A549 (cell line): ENCODE measurements at regions not wholly inside any gene's neighbourhood (a gene's known extent, or its start where the extent isn't known, plus 50 kb on each side); places are given as distances from the start of the nearest gene placed in this dataset.
"Not testable (repeated sequence)": the region's sequence is repeated elsewhere in the genome, so short reads cannot be mapped to it uniquely, and the experiment has no call there.

Source experiments
- ATAC-seq, 2 experiments: fragments of 200-7000 bp in 1 of 2; fragments of >200 bp in 1 of 2; cut with Nextera tagmentation in 1 of 2; cut with Tn5 transposase in 1 of 2; 3 replicates each; pipeline versions ENCODE4 v1.8.0 to v1.9.1; 2018 to 2020; ENCODE audit warnings: mild to moderate bottlenecking in 1 of 2, moderate library complexity in 1 of 2
- CTCF ChIA-PET: fragments of 300-600 bp; sonication (Branson Sonifier 250); formaldehyde crosslinking; extraction: SDS; loops from one replicate; lab custom pipeline; 2021; ENCODE audit warnings: antibody characterized with exemption, inconsistent platforms; lab: Yijun Ruan, JAX
- POLR2A ChIA-PET: fragments of 350-600 bp; formaldehyde crosslinking; extraction: SDS; loops from one replicate; lab custom pipeline; 2021; ENCODE audit warnings: antibody characterized with exemption, inconsistent platforms; lab: Yijun Ruan, JAX
- DNase-seq, 2 experiments: peaks; one replicate each; pipeline versions ENCODE4 v3.0.0 to v3.0.0-alpha.2; 2011 to 2016; ENCODE audit warnings: low read depth in 1 of 2, low spot score in 1 of 2
- FAIRE-seq: peaks from 2 replicates; lab custom pipeline; 2011; peaks lifted over from hg19 to GRCh38; lab: Jason Lieb, UNC
- H3K27ac ChIP-seq, 2 experiments: fragments of >200 bp; sonication (Bioruptor Twin); formaldehyde crosslinking; 3 replicates each; pipeline ENCODE4 v1.5.1; 2016 to 2017
- H3K4me1 ChIP-seq: fragments of >200 bp; sonication (Bioruptor Twin); formaldehyde crosslinking; 3 replicates; pipeline ENCODE4 v1.6.1; 2016
- H3K4me2 ChIP-seq: fragments of >200 bp; sonication (Bioruptor Twin); formaldehyde crosslinking; 3 replicates; pipeline ENCODE4 v1.6.1; 2016
- H3K4me3 ChIP-seq: fragments of >200 bp; sonication (Bioruptor Twin); formaldehyde crosslinking; 3 replicates; pipeline ENCODE4 v1.5.1; 2016
- H3K9me3 ChIP-seq: fragments of >200 bp; sonication (Bioruptor Twin); formaldehyde crosslinking; 3 replicates; pipeline ENCODE4 v1.6.1; 2016
- BCL3 ChIP-seq: fragments of >200 bp; sonication (Bioruptor Twin); formaldehyde crosslinking; IDR thresholded peaks from 3 replicates; pipeline ENCODE4 v1.6.1; 2016
- BHLHE40 ChIP-seq: IDR thresholded peaks from 2 replicates; pipeline ENCODE4 v1.6.1; 2012; ENCODE audit warnings: low read depth, low read length, inconsistent platforms
- CHD2 ChIP-seq: fragments of 150-350 bp; IDR thresholded peaks from 2 replicates; pipeline ENCODE4 v1.6.1; 2014; ENCODE audit warnings: low read length; ENCODE audit not compliant: partially characterized antibody
- EHF ChIP-seq: fragments of 250-450 bp; sonication (Bioruptor Pico); IDR thresholded peaks from 2 replicates; pipeline ENCODE4 v1.5.0; 2020; ENCODE audit warnings: mild to moderate bottlenecking
- EHMT2 ChIP-seq: fragments of 200-600 bp; sonication (generic); IDR thresholded peaks from 2 replicates; pipeline ENCODE4 v1.6.1; 2016; ENCODE audit warnings: antibody characterized with exemption, low read depth, mild to moderate bottlenecking, moderate library complexity
- FOSB ChIP-seq: fragments of 250-450 bp; sonication (Bioruptor Pico); IDR thresholded peaks from 2 replicates; pipeline ENCODE4 v1.5.0; 2020; ENCODE audit warnings: mild to moderate bottlenecking, moderate library complexity
- GATA3 ChIP-seq: IDR thresholded peaks from 2 replicates; pipeline ENCODE4 v1.6.1; 2012; ENCODE audit warnings: borderline replicate concordance
- HOXA7 ChIP-seq: fragments of 250-450 bp; sonication (Bioruptor Pico); IDR thresholded peaks from 2 replicates; pipeline ENCODE4 v1.5.0; 2020; ENCODE audit warnings: mild to moderate bottlenecking, moderate library complexity
- HOXB13 ChIP-seq: fragments of 250-450 bp; sonication (Bioruptor Pico); IDR thresholded peaks from 2 replicates; pipeline ENCODE4 v1.5.0; 2020; ENCODE audit warnings: low read depth, mild to moderate bottlenecking, moderate library complexity
- KDM5A ChIP-seq: fragments of 200-600 bp; sonication (generic); IDR thresholded peaks from 2 replicates; pipeline ENCODE4 v1.6.1; 2016; ENCODE audit warnings: antibody characterized with exemption, mild to moderate bottlenecking
- MAX ChIP-seq: IDR thresholded peaks from 2 replicates; pipeline ENCODE4 v1.6.1; 2012
- NPAS2 ChIP-seq: fragments of 250-450 bp; sonication (Bioruptor Pico); IDR thresholded peaks from 2 replicates; pipeline ENCODE4 v1.8.0; 2022; ENCODE audit warnings: mild to moderate bottlenecking, moderate library complexity, borderline replicate concordance
- PHF8 ChIP-seq: fragments of 200-600 bp; sonication (generic); IDR thresholded peaks from 2 replicates; pipeline ENCODE4 v1.6.1; 2016; ENCODE audit warnings: low read depth, mild to moderate bottlenecking, antibody characterized with exemption, moderate library complexity, borderline replicate concordance
- POLR2A ChIP-seq: IDR thresholded peaks from 2 replicates; pipeline ENCODE4 v1.6.1; 2012; ENCODE audit warnings: mild to moderate bottlenecking, low read length
- RCOR1 ChIP-seq: fragments of 150-350 bp; IDR thresholded peaks from 2 replicates; pipeline ENCODE4 v1.6.1; 2014; ENCODE audit warnings: antibody characterized with exemption, low read length, low read depth
- RFX5 ChIP-seq: fragments of 450-650 bp; IDR thresholded peaks from 2 replicates; pipeline ENCODE4 v1.7.1; 2014; ENCODE audit warnings: antibody characterized with exemption, mild to moderate bottlenecking, moderate library complexity
- RNF2 ChIP-seq: fragments of 200-600 bp; sonication (generic); IDR thresholded peaks from 2 replicates; pipeline ENCODE4 v1.6.1; 2016; ENCODE audit warnings: low read depth, mild to moderate bottlenecking, antibody characterized with exemption, moderate library complexity, borderline replicate concordance
- SMC3 ChIP-seq: fragments of >200 bp; sonication (Bioruptor Twin); formaldehyde crosslinking; IDR thresholded peaks from 3 replicates; pipeline ENCODE4 v1.6.1; 2018; ENCODE audit warnings: inconsistent platforms
- TP53 ChIP-seq: fragments of 250-450 bp; sonication (Bioruptor Pico); IDR thresholded peaks from 2 replicates; pipeline ENCODE4 v1.5.0; 2021; ENCODE audit warnings: mild to moderate bottlenecking, moderate library complexity
- USF2 ChIP-seq: fragments of 450-650 bp; IDR thresholded peaks from 2 replicates; pipeline ENCODE4 v1.6.1; 2014; ENCODE audit warnings: antibody characterized with exemption
- ZC3H11A ChIP-seq: fragments of 450-650 bp; IDR thresholded peaks from 2 replicates; pipeline ENCODE4 v1.6.1; 2014; ENCODE audit warnings: antibody characterized with exemption, mild to moderate bottlenecking
- ZFP36 ChIP-seq: fragments of 450-650 bp; IDR thresholded peaks from 2 replicates; pipeline ENCODE4 v1.6.1; 2014; ENCODE audit warnings: borderline replicate concordance; ENCODE audit not compliant: partially characterized antibody
- ZNF302 ChIP-seq: fragments of 250-450 bp; sonication (Bioruptor Pico); IDR thresholded peaks from 2 replicates; pipeline ENCODE4 v1.9.0; 2021; ENCODE audit warnings: inconsistent platforms, mild to moderate bottlenecking, moderate library complexity
- ZSCAN20 ChIP-seq: fragments of 250-450 bp; sonication (Bioruptor Pico); IDR thresholded peaks from 2 replicates; pipeline ENCODE4 v1.8.0; 2022; ENCODE audit warnings: mild to moderate bottlenecking, moderate library complexity
- WGBS: methylation state at CpG from one replicate; pipeline ENCODE4 v1.1.6; 2017; ENCODE audit errors: missing lambda C conversion rate; 5-methylcytosine and 5-hydroxymethylcytosine counted together
- TF ChIP-seq, protein P1 (sequence below): fragments of >200 bp; sonication (Bioruptor Twin); formaldehyde crosslinking; IDR thresholded peaks from 2 replicates; pipeline ENCODE4 v1.6.1; 2016
- TF ChIP-seq, protein P2 (sequence below): IDR thresholded peaks from 2 replicates; pipeline ENCODE4 v1.6.1; 2012; ENCODE audit warnings: low read depth, borderline replicate concordance
- TF ChIP-seq, protein P3 (sequence below): fragments of 150-350 bp; IDR thresholded peaks from 2 replicates; pipeline ENCODE4 v1.6.1; 2014; ENCODE audit warnings: low read depth, mild to moderate bottlenecking, low read length

DNA sequence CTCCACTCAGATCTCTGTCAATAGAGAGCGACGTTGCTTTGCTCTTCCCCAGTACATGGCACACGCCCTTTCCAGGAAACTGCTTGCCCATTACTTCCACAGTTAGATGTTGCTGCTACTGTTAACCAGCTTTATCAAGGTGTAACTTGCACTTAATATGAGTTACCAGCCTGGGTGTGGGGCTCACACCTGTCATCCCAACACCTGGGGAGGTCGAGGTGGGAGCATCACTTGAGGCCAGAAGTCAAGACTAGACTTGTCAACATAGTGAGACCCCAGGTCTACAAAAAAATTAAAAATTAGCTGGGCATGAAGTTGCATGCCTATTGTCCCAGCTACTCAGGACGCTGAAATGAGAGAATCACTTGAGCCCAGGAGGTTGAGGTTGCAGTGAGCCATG, 177.1 kb upstream of the B3GAT1 start (continued):
- TF ChIP-seq HOXB13 (CRISPR knock-in tag) = no peak
- no peak for TF ChIP-seq ZNF302
- no peak for TF ChIP-seq BCL3
- TF ChIP-seq, all 56 proteins: peak for 0

DNA sequence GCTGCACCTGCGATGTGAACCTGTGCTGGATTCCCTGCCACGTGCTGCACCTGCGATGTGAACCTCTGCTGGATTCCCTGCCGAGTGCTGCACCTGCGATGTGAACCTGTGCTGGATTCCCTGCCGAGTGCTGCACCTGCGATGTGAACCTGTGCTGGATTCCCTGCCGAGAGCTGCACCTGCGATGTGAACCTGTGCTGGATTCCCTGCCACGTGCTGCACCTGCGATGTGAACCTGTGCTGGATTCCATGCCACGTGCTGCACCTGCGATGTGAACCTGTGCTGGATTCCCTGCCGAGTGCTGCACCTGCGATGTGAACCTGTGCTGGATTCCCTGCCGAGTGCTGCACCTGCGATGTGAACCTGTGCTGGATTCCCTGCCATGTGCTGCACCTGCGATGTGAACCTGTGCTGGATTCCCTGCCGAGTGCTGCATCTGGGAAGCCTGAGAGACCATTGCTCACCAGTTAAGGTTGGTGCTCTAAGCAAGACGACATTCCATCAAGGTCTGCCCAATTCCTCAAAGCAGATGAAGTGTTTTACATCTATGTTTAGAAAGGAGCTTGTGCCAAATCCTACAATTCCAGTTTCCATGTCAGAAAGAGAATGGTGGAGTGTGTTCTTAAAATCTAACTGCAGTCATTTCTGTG, 176.5 kb upstream of the B3GAT1 start:
- DNase-seq, H3K4me2 ChIP-seq, ATAC-seq, CTCF ChIA-PET, FAIRE-seq, H3K4me1 ChIP-seq, H3K9me3 ChIP-seq, H3K27ac ChIP-seq, POLR2A ChIA-PET, H3K4me3 ChIP-seq: not testable (repeated sequence)
- WGBS = 4% methylated on average over 2 of the region's 20 CpGs

- no peak overlapping the region for H3K4me2 ChIP-seq
- ChIA-PET POLR2A (no interaction called here), CTCF (no interaction called here)
- FAIRE-seq (no peak), ATAC-seq (no peak)
- 14% methylated on average over 4 of the region's 6 CpGs for WGBS
- TF ChIP-seq RNF2 (no peak), FOSB (CRISPR knock-in tag) (no peak), PHF8 (no peak), HOXA7 (CRISPR knock-in tag) (no peak), RCOR1 (no peak), TP53 (CRISPR knock-in tag) (no peak), POLR2A (no peak)
- TF ChIP-seq, protein P1, sequence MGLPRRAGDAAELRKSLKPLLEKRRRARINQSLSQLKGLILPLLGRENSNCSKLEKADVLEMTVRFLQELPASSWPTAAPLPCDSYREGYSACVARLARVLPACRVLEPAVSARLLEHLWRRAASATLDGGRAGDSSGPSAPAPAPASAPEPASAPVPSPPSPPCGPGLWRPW = no peak
- TF ChIP-seq, protein P2, sequence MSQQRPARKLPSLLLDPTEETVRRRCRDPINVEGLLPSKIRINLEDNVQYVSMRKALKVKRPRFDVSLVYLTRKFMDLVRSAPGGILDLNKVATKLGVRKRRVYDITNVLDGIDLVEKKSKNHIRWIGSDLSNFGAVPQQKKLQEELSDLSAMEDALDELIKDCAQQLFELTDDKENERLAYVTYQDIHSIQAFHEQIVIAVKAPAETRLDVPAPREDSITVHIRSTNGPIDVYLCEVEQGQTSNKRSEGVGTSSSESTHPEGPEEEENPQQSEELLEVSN = no peak
- TF ChIP-seq, protein P3, sequence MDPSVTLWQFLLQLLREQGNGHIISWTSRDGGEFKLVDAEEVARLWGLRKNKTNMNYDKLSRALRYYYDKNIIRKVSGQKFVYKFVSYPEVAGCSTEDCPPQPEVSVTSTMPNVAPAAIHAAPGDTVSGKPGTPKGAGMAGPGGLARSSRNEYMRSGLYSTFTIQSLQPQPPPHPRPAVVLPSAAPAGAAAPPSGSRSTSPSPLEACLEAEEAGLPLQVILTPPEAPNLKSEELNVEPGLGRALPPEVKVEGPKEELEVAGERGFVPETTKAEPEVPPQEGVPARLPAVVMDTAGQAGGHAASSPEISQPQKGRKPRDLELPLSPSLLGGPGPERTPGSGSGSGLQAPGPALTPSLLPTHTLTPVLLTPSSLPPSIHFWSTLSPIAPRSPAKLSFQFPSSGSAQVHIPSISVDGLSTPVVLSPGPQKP = no peak
- TF ChIP-seq, all 56 proteins: peak for 0
- DNase-seq = no peak
- H3K4me1 ChIP-seq = no peaks in the 10 kb centered on the region
- no peak overlapping the region for H3K27ac ChIP-seq
- no peaks in the 10 kb centered on the region for H3K9me3 ChIP-seq
- no peak overlapping the region for H3K4me3 ChIP-seq
Measured at GRCh38 chr11:134587345-134587744, 175.3 kb upstream of the B3GAT1 start.

GRCh38 chr11:134586726-134587125, 174.7 kb upstream of the B3GAT1 start:
- DNase-seq (no peak), FAIRE-seq (no peak), ATAC-seq (no peak)
- Histone ChIP-seq H3K4me1 (no peaks in the 10 kb centered on the region), H3K9me3 (no peaks in the 10 kb centered on the region), H3K4me2 (no peak overlapping the region), H3K4me3 (no peak overlapping the region), H3K27ac (no peak overlapping the region)
- 1% methylated on average over 6 of the region's 6 CpGs for WGBS
- POLR2A ChIA-PET = no interaction called here
- CTCF ChIA-PET = no interaction called here
- TF ChIP-seq BHLHE40 = no peak
- TF ChIP-seq ZC3H11A = no peak
- TF ChIP-seq RFX5 = no peak
- no peak for TF ChIP-seq POLR2A
- TF ChIP-seq MAX = no peak
- no peak for TF ChIP-seq GATA3
- no peak for TF ChIP-seq NPAS2 (CRISPR knock-in tag)
- TF ChIP-seq HOXA7 (CRISPR knock-in tag) = no peak
- no peak for TF ChIP-seq USF2
- no peak for TF ChIP-seq RNF2
- TF ChIP-seq EHF (CRISPR knock-in tag) = no peak
- TF ChIP-seq SMC3 = no peak
- no peak for TF ChIP-seq PHF8
- no peak for TF ChIP-seq KDM5A
- TF ChIP-seq ZSCAN20 (CRISPR knock-in tag) = no peak
- no peak for TF ChIP-seq CHD2
- TF ChIP-seq ZFP36 = no peak
- no peak for TF ChIP-seq EHMT2
